Panc1 (cell line): ENCODE measurements at regions not wholly inside any gene's neighbourhood (a gene's known extent, or its start where the extent isn't known, plus 50 kb on each side); places are given as distances from the start of the nearest gene placed in this dataset.

Experiments used
- ATAC-seq: fragments of 200-7000 bp; cut with Tn5 transposase; 2 replicates; pipeline ENCODE4 v1.9.1; 2020; ENCODE audit warnings: mild to moderate bottlenecking, moderate library complexity
- BruUV-seq: library from RNA; stranded (reverse); fragments of 400-500 nt; replicated peaks from 2 replicates; lab custom pipeline; 2021; lab: Mats Ljungman, UMichigan
- CTCF ChIA-PET: fragments of 300-600 bp; sonication (Branson Sonifier 250); formaldehyde crosslinking; loops from one replicate; lab custom pipeline; 2022; ENCODE audit warnings: antibody characterized with exemption; lab: Charles Lee
- POLR2A ChIA-PET: fragments of 300-600 bp; sonication (Branson Sonifier 250); formaldehyde crosslinking; loops from one replicate; lab custom pipeline; 2022; ENCODE audit warnings: antibody characterized with exemption; lab: Charles Lee
- DNase-seq: peaks from one replicate; pipeline ENCODE4 v3.0.0-alpha.2; 2010; ENCODE audit warnings: low read depth, low spot score
- H3K27ac ChIP-seq: 2 replicates; pipeline ENCODE4 v1.5.1; 2011; ENCODE audit warnings: mild to moderate bottlenecking, low read length, inconsistent platforms
- H3K27me3 ChIP-seq: fragments of 200-500 bp; sonication (Bioruptor generic); 2 replicates; pipeline ENCODE4 v1.6.0; 2014; ENCODE audit warnings: low read length, inconsistent platforms; ENCODE audit not compliant: control insufficient read depth, insufficient read depth
- H3K36me3 ChIP-seq: fragments of 200-500 bp; sonication (Bioruptor generic); 2 replicates; pipeline ENCODE4 v1.5.1; 2014; ENCODE audit warnings: inconsistent platforms, mild to moderate bottlenecking, low read length, moderate library complexity; ENCODE audit not compliant: control insufficient read depth, insufficient read depth
- H3K4me1 ChIP-seq: 2 replicates; pipeline ENCODE4 v1.5.1; 2011; ENCODE audit warnings: inconsistent platforms, mild to moderate bottlenecking, low read length, moderate library complexity; ENCODE audit not compliant: control insufficient read depth, insufficient read depth
- H3K4me3 ChIP-seq, 2 experiments: 2 replicates each; pipeline ENCODE4 v1.5.1; 2011 to 2012; ENCODE audit warnings: low read depth in 2 of 2, low read length in 2 of 2, mild to moderate bottlenecking in 2 of 2, inconsistent platforms in 1 of 2, moderate library complexity in 1 of 2
- H3K9me3 ChIP-seq: fragments of 200-500 bp; sonication (Bioruptor generic); 2 replicates; pipeline ENCODE4 v1.5.1; 2014; ENCODE audit warnings: low read depth, mild to moderate bottlenecking, inconsistent platforms, low read length, moderate library complexity; ENCODE audit not compliant: control insufficient read depth, insufficient read depth
- POLR2AphosphoS5 ChIP-seq: IDR thresholded peaks from 2 replicates; pipeline ENCODE4 v1.6.1; 2012; ENCODE audit warnings: mild to moderate bottlenecking, low read depth, low read length, moderate library complexity
- SIN3A ChIP-seq: IDR thresholded peaks from 2 replicates; pipeline ENCODE4 v1.6.1; 2012; ENCODE audit warnings: low read depth, mild to moderate bottlenecking, low read length, moderate library complexity, borderline replicate concordance; ENCODE audit not compliant: insufficient read depth
- TCF7L2 ChIP-seq: IDR thresholded peaks from 2 replicates; pipeline ENCODE4 v1.6.1; 2011; ENCODE audit warnings: mild to moderate bottlenecking, low read depth, low read length, inconsistent platforms
- in situ Hi-C: cut with HindIII; loops from 2 replicates; pipeline ENCODE4 v1.10.0; 2016; ENCODE audit warnings: low sequenced_read_pairs, low pct_unique_long_range_greater_than_20kb
- intact Hi-C: fragments of 100-400 bp; cut with micrococcal nuclease; formaldehyde crosslinking; loops from one replicate; pipeline ENCODE4 v1.10.0; 2022; ENCODE audit not compliant: unreplicated experiment
- TF ChIP-seq, protein P1 (sequence below): fragments of 450-650 bp; IDR thresholded peaks from 2 replicates; pipeline ENCODE4 v1.5.1; 2017; ENCODE audit warnings: mild to moderate bottlenecking
- TF ChIP-seq, protein P2 (sequence below), 2 experiments: IDR thresholded peaks; 2 replicates each; pipeline ENCODE4 v1.6.1; 2011 to 2012; ENCODE audit warnings: low read depth in 2 of 2, control low read depth in 1 of 2, low read length in 1 of 2, mild to moderate bottlenecking in 1 of 2, moderate library complexity in 1 of 2; ENCODE audit not compliant: insufficient read depth in 1 of 2

DNA sequence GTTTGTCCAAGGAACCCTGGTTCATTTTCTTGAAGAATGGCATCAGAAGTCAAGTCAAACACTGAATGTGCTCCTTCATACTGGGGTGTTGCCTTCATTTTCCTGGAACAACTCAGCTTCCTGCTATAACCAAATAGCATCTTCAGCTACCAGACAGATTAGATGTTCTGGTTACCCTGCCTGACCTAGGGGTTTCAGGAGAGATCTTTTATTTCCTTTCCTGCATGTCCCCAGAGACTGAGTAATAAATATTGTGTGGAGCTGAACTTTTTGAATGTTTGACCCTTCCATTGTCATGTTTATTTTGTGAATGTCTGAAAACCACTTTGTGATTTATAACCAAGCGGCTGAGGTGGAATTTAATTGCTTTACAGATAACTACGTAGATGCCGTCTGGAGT is 147.1 kb downstream of the IRX1 start:
- BruUV-seq: no TSS peak

DNA sequence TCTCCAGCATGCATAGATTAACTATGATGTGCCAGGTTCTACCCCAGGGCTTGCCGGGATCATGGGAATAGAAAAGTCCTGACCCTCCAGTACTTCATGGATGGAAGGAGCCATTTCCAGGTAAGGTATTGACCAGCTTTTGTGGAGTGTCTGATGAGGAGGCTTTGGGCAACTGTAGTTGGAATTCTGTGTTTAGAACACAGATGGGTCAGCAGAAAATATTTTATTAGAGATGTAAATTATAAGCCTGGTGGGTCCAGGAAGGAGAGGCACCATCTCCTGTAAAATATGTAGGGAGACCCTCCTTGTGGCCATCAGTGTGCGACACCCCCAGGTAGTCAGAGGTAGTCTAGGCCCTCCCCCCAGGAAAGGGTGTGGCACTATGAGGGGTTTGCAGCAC is 156.2 kb downstream of the IRX1 start:
- in situ Hi-C loops (no loop called here), intact Hi-C loops (no loop called here)
- H3K4me1 ChIP-seq: no peaks in the 10 kb centered on the region
- H3K9me3 ChIP-seq: no peaks in the 10 kb centered on the region
- DNase-seq: no peak
- no peaks in the 10 kb centered on the region for H3K36me3 ChIP-seq
- TF ChIP-seq, protein P1, sequence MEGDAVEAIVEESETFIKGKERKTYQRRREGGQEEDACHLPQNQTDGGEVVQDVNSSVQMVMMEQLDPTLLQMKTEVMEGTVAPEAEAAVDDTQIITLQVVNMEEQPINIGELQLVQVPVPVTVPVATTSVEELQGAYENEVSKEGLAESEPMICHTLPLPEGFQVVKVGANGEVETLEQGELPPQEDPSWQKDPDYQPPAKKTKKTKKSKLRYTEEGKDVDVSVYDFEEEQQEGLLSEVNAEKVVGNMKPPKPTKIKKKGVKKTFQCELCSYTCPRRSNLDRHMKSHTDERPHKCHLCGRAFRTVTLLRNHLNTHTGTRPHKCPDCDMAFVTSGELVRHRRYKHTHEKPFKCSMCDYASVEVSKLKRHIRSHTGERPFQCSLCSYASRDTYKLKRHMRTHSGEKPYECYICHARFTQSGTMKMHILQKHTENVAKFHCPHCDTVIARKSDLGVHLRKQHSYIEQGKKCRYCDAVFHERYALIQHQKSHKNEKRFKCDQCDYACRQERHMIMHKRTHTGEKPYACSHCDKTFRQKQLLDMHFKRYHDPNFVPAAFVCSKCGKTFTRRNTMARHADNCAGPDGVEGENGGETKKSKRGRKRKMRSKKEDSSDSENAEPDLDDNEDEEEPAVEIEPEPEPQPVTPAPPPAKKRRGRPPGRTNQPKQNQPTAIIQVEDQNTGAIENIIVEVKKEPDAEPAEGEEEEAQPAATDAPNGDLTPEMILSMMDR: no peak
- TF ChIP-seq TCF7L2 (no peak), SIN3A (no peak)
- TF ChIP-seq, protein P2, sequence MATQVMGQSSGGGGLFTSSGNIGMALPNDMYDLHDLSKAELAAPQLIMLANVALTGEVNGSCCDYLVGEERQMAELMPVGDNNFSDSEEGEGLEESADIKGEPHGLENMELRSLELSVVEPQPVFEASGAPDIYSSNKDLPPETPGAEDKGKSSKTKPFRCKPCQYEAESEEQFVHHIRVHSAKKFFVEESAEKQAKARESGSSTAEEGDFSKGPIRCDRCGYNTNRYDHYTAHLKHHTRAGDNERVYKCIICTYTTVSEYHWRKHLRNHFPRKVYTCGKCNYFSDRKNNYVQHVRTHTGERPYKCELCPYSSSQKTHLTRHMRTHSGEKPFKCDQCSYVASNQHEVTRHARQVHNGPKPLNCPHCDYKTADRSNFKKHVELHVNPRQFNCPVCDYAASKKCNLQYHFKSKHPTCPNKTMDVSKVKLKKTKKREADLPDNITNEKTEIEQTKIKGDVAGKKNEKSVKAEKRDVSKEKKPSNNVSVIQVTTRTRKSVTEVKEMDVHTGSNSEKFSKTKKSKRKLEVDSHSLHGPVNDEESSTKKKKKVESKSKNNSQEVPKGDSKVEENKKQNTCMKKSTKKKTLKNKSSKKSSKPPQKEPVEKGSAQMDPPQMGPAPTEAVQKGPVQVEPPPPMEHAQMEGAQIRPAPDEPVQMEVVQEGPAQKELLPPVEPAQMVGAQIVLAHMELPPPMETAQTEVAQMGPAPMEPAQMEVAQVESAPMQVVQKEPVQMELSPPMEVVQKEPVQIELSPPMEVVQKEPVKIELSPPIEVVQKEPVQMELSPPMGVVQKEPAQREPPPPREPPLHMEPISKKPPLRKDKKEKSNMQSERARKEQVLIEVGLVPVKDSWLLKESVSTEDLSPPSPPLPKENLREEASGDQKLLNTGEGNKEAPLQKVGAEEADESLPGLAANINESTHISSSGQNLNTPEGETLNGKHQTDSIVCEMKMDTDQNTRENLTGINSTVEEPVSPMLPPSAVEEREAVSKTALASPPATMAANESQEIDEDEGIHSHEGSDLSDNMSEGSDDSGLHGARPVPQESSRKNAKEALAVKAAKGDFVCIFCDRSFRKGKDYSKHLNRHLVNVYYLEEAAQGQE (IDR thresholded peaks at IDR 0.05; ENCODE audit: insufficient read depth in 1 of 2, low read depth in 2 of 2, low read length in 1 of 2): no peak
- ATAC-seq: no peak
- no peak overlapping the region for H3K27ac ChIP-seq
- CTCF ChIA-PET: no interaction called here
- no TSS peak for BruUV-seq
- no peak overlapping the region for H3K4me3 ChIP-seq
- H3K27me3 ChIP-seq: no peaks in the 10 kb centered on the region
- POLR2A ChIA-PET: no interaction called here

More for the DNA sequence above, 147.1 kb downstream of the IRX1 start:
- no peak for DNase-seq
- H3K4me3 ChIP-seq: no peak overlapping the region
- H3K27me3 ChIP-seq: no peaks in the 10 kb centered on the region
- ChIA-PET POLR2A (no interaction called here), CTCF (no interaction called here)
- H3K36me3 ChIP-seq: no peaks in the 10 kb centered on the region
- H3K9me3 ChIP-seq: no peaks in the 10 kb centered on the region
- in situ Hi-C loops: no loop called here
- intact Hi-C loops: no loop called here
- no peak for ATAC-seq
- TF ChIP-seq POLR2AphosphoS5 (no peak), TCF7L2 (no peak), SIN3A (no peak)
- TF ChIP-seq, protein P1: no peak
- TF ChIP-seq, protein P2 (IDR thresholded peaks at IDR 0.05; ENCODE audit: insufficient read depth in 1 of 2, low read depth in 2 of 2, low read length in 1 of 2): no peak
- no peaks in the 10 kb centered on the region for H3K4me1 ChIP-seq
- H3K27ac ChIP-seq: no peak overlapping the region
